GM12878 (cell line): ENCODE measurements at regions not wholly inside any gene's neighbourhood (a gene's known extent, or its start where the extent isn't known, plus 50 kb on each side); places are given as distances from the start of the nearest gene placed in this dataset.
"Not testable (repeated sequence)": the region's sequence is repeated elsewhere in the genome, so short reads cannot be mapped to it uniquely, and the experiment has no call there.

Experiments used
- ATAC-seq: fragments of 200-7000 bp; cut with Tn5 transposase; 3 replicates; pipeline ENCODE4 v1.9.1; 2020; ENCODE audit warnings: mild to moderate bottlenecking, moderate library complexity
- BruUV-seq: library from RNA; stranded (reverse); fragments of 400-500 nt; replicated peaks from 2 replicates; lab custom pipeline; 2021; lab: Mats Ljungman, UMichigan
- CTCF ChIA-PET: fragments of 300-600 bp; sonication (Branson Sonifier 250); formaldehyde crosslinking; extraction: SDS; loops from one replicate; lab custom pipeline; 2021; ENCODE audit warnings: inconsistent platforms; lab: Yijun Ruan, JAX
- POLR2A ChIA-PET: fragments of 350-600 bp; formaldehyde crosslinking; extraction: SDS; loops from one replicate; lab custom pipeline; 2021; ENCODE audit warnings: inconsistent platforms; lab: Charles Lee
- RAD21 ChIA-PET: fragments of 300-600 bp; sonication (Branson Sonifier 250); formaldehyde crosslinking; loops from one replicate; lab custom pipeline; 2023; ENCODE audit warnings: antibody characterized with exemption; ENCODE audit not compliant: unreplicated experiment; lab: Charles Lee
- SMC1A ChIA-PET: fragments of 300-600 bp; sonication (Branson Sonifier 250); formaldehyde crosslinking; loops from one replicate; lab custom pipeline; 2023; ENCODE audit not compliant: unreplicated experiment, uncharacterized antibody; lab: Charles Lee
- DNase-seq: peaks from one replicate; pipeline ENCODE4 v3.0.0-alpha.2; 2011; ENCODE audit warnings: low read depth, low spot score
- FAIRE-seq: peaks from 3 replicates; lab custom pipeline; 2011; peaks lifted over from hg19 to GRCh38; lab: Jason Lieb, UNC
- H2AFZ ChIP-seq: 2 replicates; pipeline ENCODE4 v1.6.0; 2011; ENCODE audit warnings: low read depth, low read length, control low read depth; ENCODE audit not compliant: control insufficient read depth
- H3K27ac ChIP-seq: 2 replicates; pipeline ENCODE4 v1.5.1; 2011; ENCODE audit warnings: control low read depth; ENCODE audit not compliant: control insufficient read depth, insufficient read depth
- H3K27me3 ChIP-seq, 2 experiments: replicated peaks in 1 of 2; 2 replicates each; pipeline versions ENCODE4 v1.6.0 to v1.6.1; 2011; ENCODE audit warnings: low read length in 1 of 2; ENCODE audit not compliant: control insufficient read depth in 2 of 2, insufficient read depth in 2 of 2
- H3K36me3 ChIP-seq, 2 experiments: 2 replicates each; pipeline ENCODE4 v1.5.1; 2011; ENCODE audit warnings: low read length in 1 of 2; ENCODE audit not compliant: control insufficient read depth in 2 of 2, insufficient read depth in 2 of 2
- H3K4me1 ChIP-seq: 2 replicates; pipeline ENCODE4 v1.6.1; 2011; ENCODE audit warnings: mild to moderate bottlenecking, low read length, moderate library complexity, mixed read lengths; ENCODE audit not compliant: control insufficient read depth, insufficient read depth
- H3K4me2 ChIP-seq: 2 replicates; pipeline ENCODE4 v1.6.0; 2011; ENCODE audit warnings: control low read depth; ENCODE audit not compliant: control insufficient read depth, insufficient read depth
- H3K4me3 ChIP-seq: fragments of 200-600 bp; sonication (generic); 2 replicates; pipeline ENCODE4 v1.5.1; 2016
- H3K79me2 ChIP-seq: 2 replicates; pipeline ENCODE4 v1.6.0; 2011; ENCODE audit warnings: low read length; ENCODE audit not compliant: control insufficient read depth, insufficient read depth
- H3K9ac ChIP-seq: 2 replicates; pipeline ENCODE4 v1.8.0; 2011; ENCODE audit warnings: low read length, control low read depth, mixed read lengths; ENCODE audit not compliant: control insufficient read depth, insufficient read depth
- H3K9me3 ChIP-seq: replicated peaks from 3 replicates; pipeline ENCODE4 v1.5.1; 2011; ENCODE audit warnings: mild to moderate bottlenecking, low read length; ENCODE audit not compliant: control insufficient read depth, insufficient read depth
- H4K20me1 ChIP-seq: 2 replicates; pipeline ENCODE4 v1.6.0; 2011; ENCODE audit not compliant: control insufficient read depth, insufficient read depth
- MTA3 ChIP-seq: IDR thresholded peaks from 2 replicates; pipeline ENCODE4 v1.6.1; 2012; ENCODE audit warnings: low read length, inconsistent platforms, borderline replicate concordance
- POLR2AphosphoS2 ChIP-seq: IDR thresholded peaks from 2 replicates; pipeline ENCODE4 v1.6.1; 2011; ENCODE audit warnings: low read depth, mild to moderate bottlenecking, low read length, improper control_type of control experiment, moderate library complexity
- ZNF24 ChIP-seq: fragments of 450-650 bp; IDR thresholded peaks from 2 replicates; pipeline ENCODE4 v1.6.1; 2017; ENCODE audit warnings: antibody characterized with exemption, mild to moderate bottlenecking
- WGBS: methylation state at CpG from one replicate; pipeline ENCODE4 v1.1.6; 2016; ENCODE audit warnings: low lambda C conversion rate; ENCODE audit not compliant: insufficient replicate concordance, insufficient coverage; ENCODE audit errors: missing lambda C conversion rate; 5-methylcytosine and 5-hydroxymethylcytosine counted together
- in situ Hi-C: fragments of 300-500 bp; cut with MboI; formaldehyde crosslinking; loops from 9 replicates; pipeline ENCODE4 v1.14.3; 2018; ENCODE audit warnings: mixed read lengths
- intact Hi-C: fragments of 100-400 bp; cut with micrococcal nuclease; formaldehyde crosslinking; loops from one replicate; pipeline ENCODE4 v1.14.2; 2022; ENCODE audit not compliant: unreplicated experiment

DNA sequence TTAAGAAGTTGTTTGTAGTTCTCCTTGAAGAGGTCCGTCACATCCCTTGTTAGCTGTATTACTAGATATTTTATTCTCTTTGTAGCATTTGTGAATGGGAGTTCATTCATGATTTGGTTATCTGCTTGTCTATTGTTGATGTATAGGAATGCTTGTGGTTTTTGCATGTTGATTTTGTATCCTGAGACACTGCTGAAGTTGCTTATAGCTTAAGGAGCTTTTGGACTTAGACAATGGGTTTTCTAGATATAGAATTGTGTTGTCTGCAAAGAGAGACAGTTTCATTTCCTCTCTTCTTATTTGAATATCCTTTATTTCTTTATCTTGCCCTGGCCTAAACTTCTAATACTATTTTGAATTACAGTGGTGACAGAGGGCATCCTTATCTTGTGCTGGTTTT is 52.1 kb upstream of the GRID2 start:
- no peak for TF ChIP-seq POLR2AphosphoS2
- no peak for TF ChIP-seq MTA3
- no peak for TF ChIP-seq ZNF24
- no peak for DNase-seq
- no peak for FAIRE-seq
- Histone ChIP-seq H3K27me3 (no peaks in the 10 kb centered on the region), H3K36me3 (no peaks in the 10 kb centered on the region), H3K9me3 (no peaks in the 10 kb centered on the region), H3K4me2 (no peak overlapping the region), H3K27ac (no peak overlapping the region), H4K20me1 (no peaks in the 10 kb centered on the region), H3K4me1 (no peaks in the 10 kb centered on the region), H3K9ac (no peak overlapping the region), H3K4me3 (no peak overlapping the region), H2AFZ (no peak overlapping the region), H3K79me2 (no peaks in the 10 kb centered on the region)
- ChIA-PET CTCF (no interaction called here), SMC1A (no interaction called here), POLR2A (no interaction called here), RAD21 (no interaction called here)
- in situ Hi-C loops (no loop called here), intact Hi-C loops (no loop called here)
- no peak for ATAC-seq
- no TSS peak for BruUV-seq
- 71% methylated on average over 1 of the region's 1 CpG for WGBS

DNA sequence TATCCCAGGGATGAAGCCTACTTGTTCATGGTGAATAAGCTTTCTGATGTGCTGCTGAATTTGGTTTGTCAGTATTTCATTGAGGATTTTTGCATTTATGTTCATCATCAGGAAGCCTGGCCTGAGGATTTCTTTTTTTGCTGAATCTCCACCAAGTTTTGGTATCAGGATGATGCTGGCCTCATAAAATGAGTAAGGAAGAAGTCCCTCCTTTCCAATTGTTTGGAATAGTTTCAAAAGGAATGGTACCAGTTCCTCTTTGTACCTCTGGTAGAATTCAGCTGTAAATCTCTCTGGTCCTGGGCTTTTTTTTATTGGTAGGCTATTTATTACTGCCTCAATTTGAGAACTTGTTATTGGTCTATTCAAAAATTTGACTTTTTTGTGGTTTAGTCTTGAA is 51.4 kb upstream of the GRID2 start:
- DNase-seq, H3K9ac ChIP-seq, FAIRE-seq, POLR2A ChIA-PET, H3K4me1 ChIP-seq, intact Hi-C loops, H2AFZ ChIP-seq, H3K27ac ChIP-seq, H3K4me2 ChIP-seq, H4K20me1 ChIP-seq, ATAC-seq, H3K4me3 ChIP-seq, H3K36me3 ChIP-seq, BruUV-seq, in situ Hi-C loops, H3K9me3 ChIP-seq, RAD21 ChIA-PET, H3K79me2 ChIP-seq, CTCF ChIA-PET, H3K27me3 ChIP-seq: not testable (repeated sequence)
- SMC1A ChIA-PET: interaction anchor here (0.6 kb wide), 2 partner anchors 9 to 32 kb away, joined by 3 to 4 read pairs; no protein-coding TSS in a partner anchor
